PC-9 (cell line): ENCODE measurements at regions not wholly inside any gene's neighbourhood (a gene's known extent, or its start where the extent isn't known, plus 50 kb on each side); places are given as distances from the start of the nearest gene placed in this dataset.
"Not testable (repeated sequence)": the region's sequence is repeated elsewhere in the genome, so short reads cannot be mapped to it uniquely, and the experiment has no call there.

Experiments
- BruUV-seq: library from RNA; stranded (reverse); fragments of 400-500 nt; replicated peaks from 2 replicates; lab custom pipeline; 2021; lab: Mats Ljungman, UMichigan
- CTCF ChIA-PET: fragments of 300-600 bp; sonication (Branson Sonifier 250); formaldehyde crosslinking; loops from one replicate; lab custom pipeline; 2022; ENCODE audit warnings: antibody characterized with exemption; lab: Charles Lee
- POLR2A ChIA-PET: fragments of 300-600 bp; sonication (Branson Sonifier 250); formaldehyde crosslinking; loops from one replicate; lab custom pipeline; 2022; ENCODE audit warnings: antibody characterized with exemption; ENCODE audit not compliant: unreplicated experiment; lab: Charles Lee
- DNase-seq, 2 experiments: peaks; one replicate each; pipeline versions ENCODE4 v3.0.0 to v3.0.0-alpha.2; 2015 to 2022; ENCODE audit warnings: mixed read lengths in 1 of 2
- H2AFZ ChIP-seq: fragments of 200-600 bp; sonication (generic); 2 replicates; pipeline ENCODE4 v1.8.1; 2017; ENCODE audit warnings: antibody characterized with exemption
- H3F3A ChIP-seq: fragments of 200-600 bp; sonication (generic); 2 replicates; pipeline ENCODE4 v1.8.1; 2017; ENCODE audit warnings: antibody characterized with exemption, mild to moderate bottlenecking, low read depth; ENCODE audit not compliant: insufficient read depth
- H3K27ac ChIP-seq: fragments of 200-600 bp; sonication (generic); 2 replicates; pipeline ENCODE4 v1.6.1; 2016; ENCODE audit warnings: mixed run types
- H3K27me3 ChIP-seq: fragments of 200-600 bp; sonication (generic); 2 replicates; pipeline ENCODE4 v1.6.1; 2016; ENCODE audit warnings: low read depth, mixed run types; ENCODE audit not compliant: insufficient read depth
- H3K36me3 ChIP-seq: fragments of 200-600 bp; sonication (generic); 2 replicates; pipeline ENCODE4 v1.6.1; 2016; ENCODE audit warnings: low read depth, mixed run types
- H3K4me1 ChIP-seq: fragments of 200-600 bp; sonication (generic); replicated peaks from 2 replicates; pipeline ENCODE4 v1.6.1; 2016; ENCODE audit warnings: mixed run types; ENCODE audit not compliant: insufficient read depth
- H3K4me2 ChIP-seq: fragments of 200-600 bp; sonication (generic); 2 replicates; pipeline ENCODE4 v1.6.1; 2017; ENCODE audit warnings: mixed run types
- H3K4me3 ChIP-seq: fragments of 200-600 bp; sonication (generic); 2 replicates; pipeline ENCODE4 v1.6.1; 2016; ENCODE audit warnings: mixed run types
- H3K79me2 ChIP-seq: fragments of 200-600 bp; sonication (generic); 2 replicates; pipeline ENCODE4 v1.6.1; 2017; ENCODE audit warnings: low read depth, mixed run types
- H3K9me2 ChIP-seq: fragments of 200-600 bp; sonication (generic); 2 replicates; pipeline ENCODE4 v1.8.1; 2017; ENCODE audit warnings: mild to moderate bottlenecking; ENCODE audit not compliant: insufficient read depth
- H3K9me3 ChIP-seq: fragments of 200-600 bp; sonication (generic); 2 replicates; pipeline ENCODE4 v1.8.1; 2016; ENCODE audit warnings: low read depth; ENCODE audit not compliant: insufficient read depth
- H4K20me1 ChIP-seq: fragments of 200-600 bp; sonication (generic); 2 replicates; pipeline ENCODE4 v1.8.1; 2017; ENCODE audit not compliant: insufficient read depth
- EZH2 ChIP-seq: fragments of 200-600 bp; sonication (generic); IDR thresholded peaks from 2 replicates; pipeline ENCODE4 v1.8.0; 2017; ENCODE audit warnings: antibody characterized with exemption, low read depth
- intact Hi-C: fragments of 100-400 bp; cut with micrococcal nuclease; formaldehyde crosslinking; loops from one replicate; pipeline ENCODE4 v1.10.0; 2022; ENCODE audit not compliant: unreplicated experiment
- TF ChIP-seq, protein P1 (sequence below): fragments of 200-600 bp; sonication (generic); conservative IDR thresholded peaks from 2 replicates; pipeline ENCODE4 v1.6.1; 2017; ENCODE audit warnings: mixed run types, antibody characterized with exemption, mild to moderate bottlenecking, moderate library complexity

- Histone ChIP-seq H3K27ac (no peak overlapping the region), H3K27me3 (no peaks in the 10 kb centered on the region), H3K36me3 (no peaks in the 10 kb centered on the region), H3K9me3 (no peaks in the 10 kb centered on the region), H3F3A (no peaks in the 10 kb centered on the region), H4K20me1 (no peaks in the 10 kb centered on the region), H2AFZ (no peak overlapping the region), H3K4me1 (no peaks in the 10 kb centered on the region), H3K4me2 (no peak overlapping the region), H3K9me2 (no peaks in the 10 kb centered on the region; the same call in 1 of the 2 replicates), H3K79me2 (no peaks in the 10 kb centered on the region), H3K4me3 (no peak overlapping the region)
- no peak for DNase-seq
- TF ChIP-seq EZH2: no peak
- TF ChIP-seq, protein P1, sequence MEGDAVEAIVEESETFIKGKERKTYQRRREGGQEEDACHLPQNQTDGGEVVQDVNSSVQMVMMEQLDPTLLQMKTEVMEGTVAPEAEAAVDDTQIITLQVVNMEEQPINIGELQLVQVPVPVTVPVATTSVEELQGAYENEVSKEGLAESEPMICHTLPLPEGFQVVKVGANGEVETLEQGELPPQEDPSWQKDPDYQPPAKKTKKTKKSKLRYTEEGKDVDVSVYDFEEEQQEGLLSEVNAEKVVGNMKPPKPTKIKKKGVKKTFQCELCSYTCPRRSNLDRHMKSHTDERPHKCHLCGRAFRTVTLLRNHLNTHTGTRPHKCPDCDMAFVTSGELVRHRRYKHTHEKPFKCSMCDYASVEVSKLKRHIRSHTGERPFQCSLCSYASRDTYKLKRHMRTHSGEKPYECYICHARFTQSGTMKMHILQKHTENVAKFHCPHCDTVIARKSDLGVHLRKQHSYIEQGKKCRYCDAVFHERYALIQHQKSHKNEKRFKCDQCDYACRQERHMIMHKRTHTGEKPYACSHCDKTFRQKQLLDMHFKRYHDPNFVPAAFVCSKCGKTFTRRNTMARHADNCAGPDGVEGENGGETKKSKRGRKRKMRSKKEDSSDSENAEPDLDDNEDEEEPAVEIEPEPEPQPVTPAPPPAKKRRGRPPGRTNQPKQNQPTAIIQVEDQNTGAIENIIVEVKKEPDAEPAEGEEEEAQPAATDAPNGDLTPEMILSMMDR: no peak
- no TSS peak for BruUV-seq
- intact Hi-C loops: no loop called here
- ChIA-PET POLR2A (interaction anchor here (0.7 kb wide), 1 partner anchor 174 kb away, joined by 8 read pairs; no protein-coding TSS in a partner anchor), CTCF (no interaction called here)
These were observed 115.5 kb upstream of the FAM9C start for GRCh38 chrX:13159886-13160285.

DNA sequence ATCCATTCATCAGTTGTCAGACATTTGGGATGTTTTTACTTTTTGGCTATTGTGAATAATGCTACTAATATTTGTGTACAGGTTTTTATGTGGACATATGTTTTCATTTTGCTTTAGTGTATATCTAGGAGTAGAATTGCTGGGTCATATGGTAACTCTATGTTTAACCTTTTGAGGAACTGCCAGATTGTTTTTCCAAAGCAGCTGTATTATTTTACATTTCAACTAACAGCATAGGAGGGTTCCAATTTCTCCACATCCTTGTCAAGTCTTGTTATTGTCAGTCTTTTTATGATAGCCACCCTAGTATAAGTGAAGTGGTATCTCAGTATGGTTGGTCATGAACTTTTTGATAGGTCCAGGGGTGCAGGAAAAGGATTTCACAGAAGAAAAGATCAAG, 114.5 kb upstream of the FAM9C start:
- no peak overlapping the region for H3K27ac ChIP-seq
- no peaks in the 10 kb centered on the region for H3K79me2 ChIP-seq
- no peaks in the 10 kb centered on the region for H3K4me1 ChIP-seq
- no peaks in the 10 kb centered on the region for H3K36me3 ChIP-seq
- no peak for DNase-seq
- POLR2A ChIA-PET: interaction anchor here (0.7 kb wide), 1 partner anchor 175 kb away, joined by 8 read pairs; no protein-coding TSS in a partner anchor
- no peaks in the 10 kb centered on the region for H3K9me3 ChIP-seq
- H3K4me3 ChIP-seq: no peak overlapping the region
- no peak overlapping the region for H2AFZ ChIP-seq
- H3K4me2 ChIP-seq: no peak overlapping the region
- no peaks in the 10 kb centered on the region for H3F3A ChIP-seq
- CTCF ChIA-PET: no interaction called here
- intact Hi-C loops: no loop called here
- no peak for TF ChIP-seq EZH2
- TF ChIP-seq, protein P1: no peak
- H4K20me1 ChIP-seq: no peaks in the 10 kb centered on the region
- no peaks in the 10 kb centered on the region for H3K27me3 ChIP-seq
- H3K9me2 ChIP-seq: no peaks in the 10 kb centered on the region; the same call in 1 of the 2 replicates
- no TSS peak for BruUV-seq

- H3K9me3 ChIP-seq, DNase-seq, CTCF ChIA-PET, intact Hi-C loops, H3K4me1 ChIP-seq, H2AFZ ChIP-seq, H3K79me2 ChIP-seq, H3K9me2 ChIP-seq, H3K27me3 ChIP-seq, H3K4me2 ChIP-seq, BruUV-seq, H3K36me3 ChIP-seq, H4K20me1 ChIP-seq, H3K27ac ChIP-seq, POLR2A ChIA-PET, H3K4me3 ChIP-seq, H3F3A ChIP-seq: not testable (repeated sequence)
These were observed 111.1 kb upstream of the FAM9C start for GRCh38 chrX:13155550-13155949.

DNA sequence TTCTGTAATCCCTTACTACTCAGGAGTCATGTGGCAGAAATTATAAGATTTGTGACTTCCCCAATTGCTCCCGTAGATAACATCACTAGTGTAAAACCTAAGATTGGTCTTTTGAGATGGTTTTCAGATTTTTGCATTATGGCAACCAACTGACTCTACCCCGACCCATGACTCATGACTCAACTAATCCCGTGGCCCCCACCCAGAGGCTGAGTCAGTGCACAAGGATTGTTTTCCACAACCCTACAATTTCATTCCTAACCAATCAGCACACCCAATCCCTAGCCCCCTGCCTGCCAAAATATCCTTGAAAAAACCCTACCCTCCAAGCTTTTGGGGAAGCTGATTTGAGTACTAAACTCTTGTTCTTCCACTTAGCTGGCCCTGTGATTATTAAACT, 109.4 kb upstream of the FAM9C start:
- CTCF ChIA-PET: no interaction called here
- intact Hi-C loops: no loop called here
- no peaks in the 10 kb centered on the region for H3F3A ChIP-seq

More for the DNA sequence above, 109.4 kb upstream of the FAM9C start:
- H3K4me2 ChIP-seq: no peak overlapping the region
- H3K4me3 ChIP-seq: no peak overlapping the region
- no TSS peak for BruUV-seq
- no peak overlapping the region for H3K27ac ChIP-seq
- no peaks in the 10 kb centered on the region for H3K27me3 ChIP-seq
- DNase-seq: no peak
- no peak overlapping the region for H2AFZ ChIP-seq
- POLR2A ChIA-PET: no interaction called here
- no peaks in the 10 kb centered on the region; the same call in 1 of the 2 replicates for H3K9me2 ChIP-seq
- no peaks in the 10 kb centered on the region for H4K20me1 ChIP-seq
- H3K36me3 ChIP-seq: no peaks in the 10 kb centered on the region
- no peaks in the 10 kb centered on the region for H3K4me1 ChIP-seq
- H3K79me2 ChIP-seq: no peaks in the 10 kb centered on the region
- no peak for TF ChIP-seq EZH2
- TF ChIP-seq, protein P1: no peak
- no peaks in the 10 kb centered on the region for H3K9me3 ChIP-seq
